SU-DHL-6 (cell line): ENCODE measurements at regions not wholly inside any gene's neighbourhood (a gene's known extent, or its start where the extent isn't known, plus 50 kb on each side); places are given as distances from the start of the nearest gene placed in this dataset.

Experiments
- H2AFZ ChIP-seq: fragments of 200-600 bp; sonication (generic); 2 replicates; pipeline ENCODE4 v1.6.1; 2014; ENCODE audit warnings: low read depth, mild to moderate bottlenecking, moderate library complexity, mixed read lengths, antibody characterized with exemption, low read length; ENCODE audit not compliant: severe bottlenecking
- H3F3A ChIP-seq: fragments of 200-600 bp; shearing (Covaris generic); 2 replicates; pipeline ENCODE4 v1.6.0; 2016; ENCODE audit warnings: antibody characterized with exemption, mild to moderate bottlenecking; ENCODE audit not compliant: insufficient read depth
- H3K27ac ChIP-seq: fragments of 200-600 bp; sonication (generic); 2 replicates; pipeline ENCODE4 v1.5.1; 2016; ENCODE audit warnings: low read depth, mild to moderate bottlenecking, low read length, moderate library complexity, mixed read lengths
- H3K27me3 ChIP-seq: fragments of 200-600 bp; sonication (generic), shearing (Covaris generic); 2 replicates; pipeline ENCODE4 v1.6.0; 2014; ENCODE audit warnings: mild to moderate bottlenecking, low read length
- H3K36me3 ChIP-seq: fragments of 200-600 bp; sonication (generic); 2 replicates; pipeline ENCODE4 v1.6.1; 2014; ENCODE audit warnings: mild to moderate bottlenecking, low read length, mixed read lengths
- H3K4me2 ChIP-seq: fragments of 300-600, 200-600 bp; shearing (Covaris generic), sonication (generic); 2 replicates; pipeline ENCODE4 v1.6.0; 2014; ENCODE audit warnings: low read length, low read depth, mild to moderate bottlenecking; ENCODE audit not compliant: poor library complexity, severe bottlenecking
- H3K4me3 ChIP-seq: fragments of 200-600 bp; sonication (generic); 2 replicates; pipeline ENCODE4 v1.5.1; 2014; ENCODE audit warnings: antibody characterized with exemption, low read length, mild to moderate bottlenecking, mixed read lengths; ENCODE audit not compliant: insufficient read depth, poor library complexity, severe bottlenecking
- H3K79me2 ChIP-seq: fragments of 200-600 bp; sonication (generic); 2 replicates; pipeline ENCODE4 v1.6.1; 2014; ENCODE audit warnings: mild to moderate bottlenecking, low read length, moderate library complexity; ENCODE audit not compliant: insufficient read depth
- H3K9ac ChIP-seq: fragments of 200-600 bp; sonication (generic); 2 replicates; pipeline ENCODE4 v1.7.0; 2014; ENCODE audit warnings: mild to moderate bottlenecking, low read length
- H3K9me2 ChIP-seq: fragments of 200-600 bp; sonication (generic); replicated peaks from 2 replicates; pipeline ENCODE4 v1.6.1; 2014; ENCODE audit warnings: low read length; ENCODE audit not compliant: insufficient read depth
- H3K9me3 ChIP-seq: fragments of 200-600 bp; sonication (generic); 2 replicates; pipeline ENCODE4 v1.6.1; 2014; ENCODE audit warnings: low read length, mixed read lengths; ENCODE audit not compliant: insufficient read depth
- H4K20me1 ChIP-seq: fragments of 200-600 bp; sonication (generic); 2 replicates; pipeline ENCODE4 v1.6.1; 2014; ENCODE audit warnings: low read depth, mild to moderate bottlenecking, antibody characterized with exemption, low read length, moderate library complexity, mixed read lengths
- CTCF ChIP-seq: fragments of 200-600 bp; sonication (generic); IDR thresholded peaks from one replicate; pipeline ENCODE4 v1.5.1; 2017; ENCODE audit warnings: antibody characterized with exemption, mild to moderate bottlenecking, low read length, moderate library complexity; ENCODE audit not compliant: insufficient read depth, poor library complexity, severe bottlenecking
- EZH2phosphoT487 ChIP-seq: fragments of 200-600 bp; sonication (generic), shearing (Covaris generic); conservative IDR thresholded peaks from 2 replicates; pipeline ENCODE4 v1.6.1; 2018; ENCODE audit warnings: mild to moderate bottlenecking, antibody characterized with exemption, low read length, moderate library complexity, mixed read lengths

GRCh38 chr6:81495999-81496398, 256.5 kb downstream of the TENT5A start:
- Histone ChIP-seq H2AFZ (no peak overlapping the region), H3F3A (no peaks in the 10 kb centered on the region), H3K36me3 (no peaks in the 10 kb centered on the region), H3K9me3 (no peaks in the 10 kb centered on the region), H3K4me2 (no peak overlapping the region), H4K20me1 (no peaks in the 10 kb centered on the region), H3K9ac (no peak overlapping the region), H3K4me3 (no peak overlapping the region), H3K27ac (no peak overlapping the region), H3K9me2 (no peaks in the 10 kb centered on the region), H3K79me2 (no peaks in the 10 kb centered on the region), H3K27me3 (no peaks in the 10 kb centered on the region)
- TF ChIP-seq EZH2phosphoT487 = no peak
- no peak for TF ChIP-seq CTCF

- Histone ChIP-seq H3K4me3 (no peak overlapping the region), H3K79me2 (no peaks in the 10 kb centered on the region), H3K36me3 (no peaks in the 10 kb centered on the region), H3F3A (no peaks in the 10 kb centered on the region), H3K9me3 (no peaks in the 10 kb centered on the region), H3K27me3 (no peaks in the 10 kb centered on the region), H3K9ac (no peak overlapping the region), H4K20me1 (no peaks in the 10 kb centered on the region), H3K27ac (no peak overlapping the region), H3K4me2 (no peak overlapping the region), H2AFZ (no peak overlapping the region), H3K9me2 (no peaks in the 10 kb centered on the region)
- TF ChIP-seq EZH2phosphoT487 = no peak
- TF ChIP-seq CTCF = no peak
These were observed 260.9 kb downstream of the TENT5A start for GRCh38 chr6:81491454-81492101.

GRCh38 chr6:81487489-81487888, 265.0 kb downstream of the TENT5A start:
- H3K9me2 ChIP-seq = no peaks in the 10 kb centered on the region
- no peak overlapping the region for H2AFZ ChIP-seq
- TF ChIP-seq CTCF (no peak), EZH2phosphoT487 (no peak)
- H3K4me2 ChIP-seq = no peak overlapping the region
- H4K20me1 ChIP-seq = no peaks in the 10 kb centered on the region
- no peaks in the 10 kb centered on the region for H3K79me2 ChIP-seq
- H3K9ac ChIP-seq = no peak overlapping the region
- H3F3A ChIP-seq = no peaks in the 10 kb centered on the region
- no peak overlapping the region for H3K4me3 ChIP-seq
- H3K9me3 ChIP-seq = no peaks in the 10 kb centered on the region
- H3K27me3 ChIP-seq = no peaks in the 10 kb centered on the region
- H3K36me3 ChIP-seq = no peaks in the 10 kb centered on the region
- H3K27ac ChIP-seq = no peak overlapping the region
